HCT116 (cell line): ENCODE measurements at regions not wholly inside any gene's neighbourhood (a gene's known extent, or its start where the extent isn't known, plus 50 kb on each side); places are given as distances from the start of the nearest gene placed in this dataset.

Source experiments
- ATAC-seq: fragments of 200-7000 bp; cut with Tn5 transposase; 2 replicates; pipeline ENCODE4 v1.9.1; 2020; ENCODE audit warnings: mild to moderate bottlenecking, moderate library complexity
- BruUV-seq: library from RNA; stranded (reverse); fragments of 400-500 nt; replicated peaks from 2 replicates; lab custom pipeline; 2021; lab: Mats Ljungman, UMichigan
- CTCF ChIA-PET: fragments of 300-600 bp; sonication (Branson Sonifier 250); formaldehyde crosslinking; loops from one replicate; lab custom pipeline; 2021; ENCODE audit warnings: antibody characterized with exemption; lab: Charles Lee
- POLR2A ChIA-PET: fragments of 300-600, 350-600 bp; sonication (Branson Sonifier 250); formaldehyde crosslinking; loops from one replicate; lab custom pipeline; 2021; ENCODE audit warnings: antibody characterized with exemption; lab: Charles Lee
- RAD21 ChIA-PET, 2 experiments: fragments of 300-600 bp; sonication (Branson Sonifier 250); formaldehyde crosslinking; loops; one replicate each; lab custom pipeline; 2023; ENCODE audit warnings: low total read pairs in 2 of 2; ENCODE audit not compliant: uncharacterized antibody in 2 of 2, unreplicated experiment in 2 of 2, low non-redundant PET in 1 of 2; lab: Charles Lee
- DNase-seq: peaks from one replicate; pipeline ENCODE4 v3.0.0-alpha.2; 2010; ENCODE audit warnings: low read depth, low spot score
- H2AFZ ChIP-seq: fragments of 200-600 bp; shearing (Covaris generic), sonication (generic); 2 replicates; pipeline ENCODE4 v1.6.1; 2017; ENCODE audit warnings: low read depth, mixed run types, mixed read lengths, antibody characterized with exemption, low read length; ENCODE audit not compliant: poor library complexity, severe bottlenecking
- H3K27ac ChIP-seq: 2 replicates; pipeline ENCODE4 v1.5.1; 2012; ENCODE audit warnings: low read depth, low read length
- H3K27me3 ChIP-seq: fragments of 200-600 bp; sonication (generic); 2 replicates; pipeline ENCODE4 v1.6.1; 2016; ENCODE audit warnings: mixed run types, low read length, mixed read lengths; ENCODE audit not compliant: insufficient read depth
- H3K36me3 ChIP-seq, 2 experiments: fragments of 200-500 bp in 1 of 2; fragments of 200-600 bp in 1 of 2; sonication (Bioruptor generic) in 1 of 2; sonication (generic) in 1 of 2; 2 replicates each; pipeline versions ENCODE4 v1.5.1 to v1.6.1; 2014 to 2016; ENCODE audit warnings: low read length in 2 of 2, inconsistent platforms in 1 of 2, mixed read lengths in 1 of 2, mixed run types in 1 of 2; ENCODE audit not compliant: insufficient read depth in 2 of 2, control insufficient read depth in 1 of 2
- H3K4me1 ChIP-seq, 2 experiments: fragments of 200-600 bp in 1 of 2; sonication (generic) in 1 of 2; 2 replicates each; pipeline versions ENCODE4 v1.5.1 to v1.6.1; 2012 to 2017; ENCODE audit warnings: low read length in 2 of 2, inconsistent platforms in 1 of 2, mild to moderate bottlenecking in 1 of 2, mixed read lengths in 1 of 2, mixed run types in 1 of 2, moderate library complexity in 1 of 2; ENCODE audit not compliant: insufficient read depth in 2 of 2, control insufficient read depth in 1 of 2
- H3K4me2 ChIP-seq: fragments of 200-600 bp; sonication (generic); 2 replicates; pipeline ENCODE4 v1.6.1; 2017; ENCODE audit warnings: mixed run types, low read length, mixed read lengths
- H3K4me3 ChIP-seq, 2 experiments: fragments of 200-600 bp in 1 of 2; sonication (generic) in 1 of 2; replicated peaks in 1 of 2; 2 replicates each; pipeline ENCODE4 v1.5.1; 2011 to 2016; ENCODE audit warnings: low read length in 2 of 2, control low read depth in 1 of 2, low read depth in 1 of 2, mild to moderate bottlenecking in 1 of 2, mixed read lengths in 1 of 2, mixed run types in 1 of 2
- H3K79me2 ChIP-seq: fragments of 200-600 bp; sonication (generic); 2 replicates; pipeline ENCODE4 v1.6.1; 2017; ENCODE audit warnings: mild to moderate bottlenecking, mixed run types, low read length, moderate library complexity, mixed read lengths; ENCODE audit not compliant: insufficient read depth
- H3K9ac ChIP-seq: fragments of 200-600 bp; sonication (generic); 2 replicates; pipeline ENCODE4 v1.6.1; 2016; ENCODE audit warnings: low read length, mixed read lengths
- H3K9me2 ChIP-seq: fragments of 200-600 bp; sonication (generic), shearing (Covaris generic); 2 replicates; pipeline ENCODE4 v1.6.1; 2017; ENCODE audit warnings: mixed run types, mild to moderate bottlenecking, moderate library complexity; ENCODE audit not compliant: insufficient read depth
- H3K9me3 ChIP-seq, 2 experiments: fragments of 200-500 bp in 1 of 2; fragments of 200-600 bp in 1 of 2; sonication (Bioruptor generic) in 1 of 2; sonication (generic) in 1 of 2; 2 replicates each; pipeline ENCODE4 v1.6.1; 2014 to 2017; ENCODE audit warnings: low read length in 2 of 2, mixed read lengths in 2 of 2, inconsistent platforms in 1 of 2, low read depth in 1 of 2, mild to moderate bottlenecking in 1 of 2, mixed run types in 1 of 2, moderate library complexity in 1 of 2; ENCODE audit not compliant: control insufficient read depth in 1 of 2, insufficient read depth in 1 of 2
- H4K20me1 ChIP-seq: fragments of 200-600 bp; sonication (generic), shearing (Covaris generic); 2 replicates; pipeline ENCODE4 v1.6.1; 2017; ENCODE audit warnings: mixed run types, mild to moderate bottlenecking, moderate library complexity; ENCODE audit not compliant: insufficient read depth
- ATF3 ChIP-seq: IDR thresholded peaks from 2 replicates; pipeline ENCODE4 v1.6.1; 2012
- CBX3 ChIP-seq: IDR thresholded peaks from 2 replicates; pipeline ENCODE4 v1.6.1; 2012; ENCODE audit warnings: low read depth
- EGR1 ChIP-seq: IDR thresholded peaks from 2 replicates; pipeline ENCODE4 v1.6.1; 2012; ENCODE audit warnings: low read depth
- ELF1 ChIP-seq: IDR thresholded peaks from 2 replicates; pipeline ENCODE4 v1.6.1; 2012; ENCODE audit warnings: low read depth, borderline replicate concordance
- EZH2 ChIP-seq: fragments of 200-600 bp; sonication (generic); IDR thresholded peaks from 2 replicates; pipeline ENCODE4 v1.6.1; 2017; ENCODE audit warnings: antibody characterized with exemption, mixed run types
- MAX ChIP-seq: IDR thresholded peaks from 2 replicates; pipeline ENCODE4 v1.6.1; 2012
- RAD21 ChIP-seq: IDR thresholded peaks from 2 replicates; pipeline ENCODE4 v1.6.1; 2012; ENCODE audit warnings: low read depth, mild to moderate bottlenecking
- REST ChIP-seq: IDR thresholded peaks from 2 replicates; pipeline ENCODE4 v1.6.1; 2012; ENCODE audit warnings: low read depth
- SP1 ChIP-seq: IDR thresholded peaks from 2 replicates; pipeline ENCODE4 v1.6.1; 2012; ENCODE audit warnings: low read depth
- SRF ChIP-seq: IDR thresholded peaks from 2 replicates; pipeline ENCODE4 v1.6.1; 2012; ENCODE audit warnings: low read depth
- YY1 ChIP-seq: IDR thresholded peaks from 2 replicates; pipeline ENCODE4 v1.6.1; 2011; ENCODE audit warnings: low read length, low read depth, moderate library complexity, mild to moderate bottlenecking; ENCODE audit not compliant: insufficient replicate concordance; ENCODE audit errors: extremely low read depth
- ZBTB33 ChIP-seq: IDR thresholded peaks from 2 replicates; pipeline ENCODE4 v1.6.1; 2011; ENCODE audit warnings: mild to moderate bottlenecking, low read length, moderate library complexity; ENCODE audit not compliant: insufficient replicate concordance; ENCODE audit errors: extremely low read depth
- ZFX ChIP-seq: fragments of 450-650 bp; IDR thresholded peaks from 2 replicates; pipeline ENCODE4 v1.6.1; 2017
- intact Hi-C: fragments of 100-400 bp; cut with micrococcal nuclease; formaldehyde crosslinking; loops from 2 replicates; pipeline ENCODE4 v1.10.0; 2022

GRCh38 chr4:126558596-126558995 lies 1074.2 kb upstream of the INTU start:
- TF ChIP-seq ZFX (no peak), EGR1 (no peak), ZBTB33 (no peak), EZH2 (no peak), CBX3 (no peak), ATF3 (no peak), REST (no peak), YY1 (no peak), MAX (no peak), ELF1 (no peak), SP1 (no peak), RAD21 (no peak), SRF (no peak)
- H3K4me2 ChIP-seq, result no peak overlapping the region
- ChIA-PET POLR2A (no interaction called here), RAD21 (no interaction called here), CTCF (no interaction called here)
- H3K27ac ChIP-seq, result no peak overlapping the region
- no peaks in the 10 kb centered on the region for H3K9me2 ChIP-seq
- H3K79me2 ChIP-seq, result no peaks in the 10 kb centered on the region
- H3K27me3 ChIP-seq, result no peaks in the 10 kb centered on the region
- H4K20me1 ChIP-seq, result no peaks in the 10 kb centered on the region
- H3K9me3 ChIP-seq, result no peaks in the 10 kb centered on the region
- no peak overlapping the region for H3K9ac ChIP-seq
- BruUV-seq, result no TSS peak
- no peaks in the 10 kb centered on the region for H3K36me3 ChIP-seq
- intact Hi-C loops, result no loop called here
- DNase-seq, result no peak
- H3K4me1 ChIP-seq, result no peaks in the 10 kb centered on the region
- ATAC-seq, result no peak
- H2AFZ ChIP-seq, result no peak overlapping the region
- H3K4me3 ChIP-seq, result no peak overlapping the region
